DND-41 (cell line): ENCODE measurements at regions not wholly inside any gene's neighbourhood (a gene's known extent, or its start where the extent isn't known, plus 50 kb on each side); places are given as distances from the start of the nearest gene placed in this dataset.
"Not testable (repeated sequence)": the region's sequence is repeated elsewhere in the genome, so short reads cannot be mapped to it uniquely, and the experiment has no call there.

Experiments used
- EZH2 ChIP-seq: IDR thresholded peaks from 3 replicates; pipeline ENCODE4 v1.6.1; 2012; ENCODE audit warnings: borderline replicate concordance, low read depth, mild to moderate bottlenecking, moderate library complexity, low read length, inconsistent platforms; ENCODE audit not compliant: severe bottlenecking
- TF ChIP-seq, protein P1 (sequence below): IDR thresholded peaks from 2 replicates; pipeline ENCODE4 v1.5.1; 2012; ENCODE audit warnings: borderline replicate concordance, low read length, moderate library complexity, mild to moderate bottlenecking; ENCODE audit not compliant: poor library complexity, severe bottlenecking; ENCODE audit errors: extremely low read depth

GRCh38 chr4:55696424-55696823 lies 60.3 kb upstream of the NMU start:
- TF ChIP-seq, protein P1, sequence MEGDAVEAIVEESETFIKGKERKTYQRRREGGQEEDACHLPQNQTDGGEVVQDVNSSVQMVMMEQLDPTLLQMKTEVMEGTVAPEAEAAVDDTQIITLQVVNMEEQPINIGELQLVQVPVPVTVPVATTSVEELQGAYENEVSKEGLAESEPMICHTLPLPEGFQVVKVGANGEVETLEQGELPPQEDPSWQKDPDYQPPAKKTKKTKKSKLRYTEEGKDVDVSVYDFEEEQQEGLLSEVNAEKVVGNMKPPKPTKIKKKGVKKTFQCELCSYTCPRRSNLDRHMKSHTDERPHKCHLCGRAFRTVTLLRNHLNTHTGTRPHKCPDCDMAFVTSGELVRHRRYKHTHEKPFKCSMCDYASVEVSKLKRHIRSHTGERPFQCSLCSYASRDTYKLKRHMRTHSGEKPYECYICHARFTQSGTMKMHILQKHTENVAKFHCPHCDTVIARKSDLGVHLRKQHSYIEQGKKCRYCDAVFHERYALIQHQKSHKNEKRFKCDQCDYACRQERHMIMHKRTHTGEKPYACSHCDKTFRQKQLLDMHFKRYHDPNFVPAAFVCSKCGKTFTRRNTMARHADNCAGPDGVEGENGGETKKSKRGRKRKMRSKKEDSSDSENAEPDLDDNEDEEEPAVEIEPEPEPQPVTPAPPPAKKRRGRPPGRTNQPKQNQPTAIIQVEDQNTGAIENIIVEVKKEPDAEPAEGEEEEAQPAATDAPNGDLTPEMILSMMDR = not testable (repeated sequence)
- TF ChIP-seq EZH2 = not testable (repeated sequence)
